Naive thymus-derived CD4-positive, alpha-beta T cell (primary cell): ENCODE measurements at regions not wholly inside any gene's neighbourhood (a gene's known extent, or its start where the extent isn't known, plus 50 kb on each side); places are given as distances from the start of the nearest gene placed in this dataset.
A peak's percentile ranks its signal among the peaks of the same experiment; 100 is the strongest.

Experiments
- ATAC-seq: fragments of 150-1000 bp; cut with Tn5 transposase; 2 replicates; pipeline ENCODE4 v1.10.0; 2021; ENCODE audit warnings: mild to moderate bottlenecking, moderate library complexity
- CTCF ChIA-PET: fragments of 350-600 bp; sonication (Branson Sonifier 250); formaldehyde crosslinking; loops from one replicate; lab custom pipeline; 2021; ENCODE audit warnings: antibody characterized with exemption; lab: Charles Lee
- POLR2A ChIA-PET: fragments of 350-600 bp; sonication (Branson Sonifier 250); formaldehyde crosslinking; loops from one replicate; lab custom pipeline; 2021; ENCODE audit warnings: antibody characterized with exemption, inconsistent platforms; lab: Charles Lee
- DNase-seq, 9 donors: peaks; one replicate each; pipeline versions ENCODE4 v3.0.0 to v3.0.0-alpha.2; 2020 to 2022; ENCODE audit warnings: mixed read lengths in 1 of 9
- H3K27ac ChIP-seq: one replicate; pipeline ENCODE4 v1.7.0; 2013; ENCODE audit warnings: mild to moderate bottlenecking, low read depth, low read length, moderate library complexity
- H3K27me3 ChIP-seq, 2 donors: one replicate each; pipeline ENCODE4 v1.7.0; 2013; ENCODE audit warnings: low read length in 2 of 2, mild to moderate bottlenecking in 2 of 2, moderate library complexity in 2 of 2; ENCODE audit not compliant: control insufficient read depth in 2 of 2, insufficient read depth in 2 of 2
- H3K36me3 ChIP-seq, 3 experiments: 1 replicate in 2 of 3; 2 replicates in 1 of 3; pipeline ENCODE4 v1.7.0; 2013; ENCODE audit warnings: low read length in 3 of 3, mild to moderate bottlenecking in 3 of 3, moderate library complexity in 1 of 3; ENCODE audit not compliant: insufficient read depth in 3 of 3, control insufficient read depth in 2 of 3
- H3K4me1 ChIP-seq, 2 donors: one replicate each; pipeline ENCODE4 v1.7.0; 2013; ENCODE audit warnings: low read length in 2 of 2, mild to moderate bottlenecking in 2 of 2, moderate library complexity in 1 of 2; ENCODE audit not compliant: control insufficient read depth in 2 of 2, insufficient read depth in 2 of 2
- H3K4me3 ChIP-seq: 2 replicates; pipeline ENCODE4 v1.7.0; 2013; ENCODE audit warnings: mild to moderate bottlenecking, low read length
- H3K9me3 ChIP-seq, 3 experiments: 1 replicate in 2 of 3; 2 replicates in 1 of 3; pipeline ENCODE4 v1.7.0; 2013; ENCODE audit warnings: low read length in 3 of 3; ENCODE audit not compliant: control insufficient read depth in 2 of 3
- H3K27ac Mint-ChIP-seq, 9 donors: one replicate each; pipeline ENCODE4 v1.8.0; 2020 to 2022; ENCODE audit warnings: mixed read lengths in 9 of 9, mild to moderate bottlenecking in 8 of 9, moderate library complexity in 5 of 9, inconsistent platforms in 2 of 9
- H3K27me3 Mint-ChIP-seq, 5 donors: one replicate each; pipeline ENCODE4 v1.8.0; 2021 to 2022; ENCODE audit warnings: mixed read lengths in 5 of 5, mild to moderate bottlenecking in 1 of 5
- H3K36me3 Mint-ChIP-seq, 5 donors: one replicate each; pipeline ENCODE4 v1.8.0; 2020 to 2022; ENCODE audit warnings: mixed read lengths in 5 of 5, mild to moderate bottlenecking in 3 of 5, inconsistent platforms in 1 of 5
- H3K4me1 Mint-ChIP-seq, 7 donors: one replicate each; pipeline ENCODE4 v1.8.0; 2020 to 2022; ENCODE audit warnings: mixed read lengths in 7 of 7, mild to moderate bottlenecking in 3 of 7, inconsistent platforms in 1 of 7
- H3K4me3 Mint-ChIP-seq, 10 donors: one replicate each; pipeline ENCODE4 v1.8.0; 2020 to 2022; ENCODE audit warnings: mild to moderate bottlenecking in 10 of 10, mixed read lengths in 10 of 10, moderate library complexity in 6 of 10, inconsistent platforms in 2 of 10
- H3K9me3 Mint-ChIP-seq, 11 donors: one replicate each; pipeline ENCODE4 v1.8.0; 2020 to 2022; ENCODE audit warnings: mixed read lengths in 11 of 11, mild to moderate bottlenecking in 4 of 11, inconsistent platforms in 1 of 11, moderate library complexity in 1 of 11
- intact Hi-C, 2 donors: fragments of 100-400 bp; cut with micrococcal nuclease; formaldehyde crosslinking; loops; one replicate each; pipeline ENCODE4 v1.15.1; 2023

DNA sequence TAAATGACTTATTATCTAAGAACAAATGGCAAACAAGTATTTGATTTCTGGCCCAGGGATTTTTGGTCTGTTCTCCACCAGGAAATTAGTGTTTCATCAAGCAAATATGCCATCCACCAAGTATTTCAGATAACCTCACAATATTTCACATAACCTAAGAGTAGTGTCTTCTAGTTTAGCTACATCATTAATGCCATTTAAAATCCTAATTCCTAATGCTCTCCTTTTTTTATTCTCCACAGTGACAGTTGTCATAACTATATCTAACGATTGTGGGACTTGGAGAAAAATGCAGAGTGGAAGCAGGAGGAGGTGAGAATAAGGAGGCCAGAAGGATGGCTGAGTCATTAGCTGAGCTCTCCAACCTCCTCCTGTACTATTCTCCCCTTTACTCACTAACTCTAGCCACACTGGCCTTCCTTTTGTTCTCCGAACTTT lies 58.5 kb upstream of the CTLA4 start:
- Mint-ChIP-seq H3K27ac (peak overlapping the region in 4 of 9 donors; percentile 15 to 76 (median 40)), H3K27me3 (peaks cover 0 to 2% (median 0%) of the 10 kb centered on the region in 5 donors), H3K36me3 (peaks cover 0 to 17% (median 0%) of the 10 kb centered on the region in 5 donors), H3K4me3 (peak overlapping the region in 2 of 10 donors; percentile 1 to 2), H3K9me3 (peaks cover 0 to 17% (median 6%) of the 10 kb centered on the region in 11 donors), H3K4me1 (peaks cover 33 to 90% (median 84%) of the 10 kb centered on the region in 7 donors)
- Histone ChIP-seq H3K27me3 (no peaks in the 10 kb centered on the region), H3K4me1 (peaks cover 33 to 40% of the 10 kb centered on the region in 2 donors), H3K27ac (no peak overlapping the region), H3K9me3 (no peaks in the 10 kb centered on the region), H3K4me3 (no peak overlapping the region), H3K36me3 (no peaks in the 10 kb centered on the region)
- ATAC-seq (no peak), DNase-seq (no peak)
- POLR2A ChIA-PET: interaction anchor here (0.5 to 2.0 kb wide), 7 partner anchors 58 to 198 kb away, joined by 3 to 9 read pairs (median 4); partner anchors contain the start of genes CD28 and CTLA4
- CTCF ChIA-PET: no interaction called here
- intact Hi-C loops: no loop called here

GRCh38 chr2:203809991-203810510 lies 57.5 kb upstream of the CTLA4 start:
- H3K27ac Mint-ChIP-seq: peak overlapping the region in 7 of 9 donors; percentile 9 to 76 (median 36)
- H3K4me3 ChIP-seq: no peak overlapping the region
- H3K4me1 ChIP-seq: peaks cover 27 to 30% of the 10 kb centered on the region in 2 donors
- H3K27ac ChIP-seq: no peak overlapping the region
- H3K4me1 Mint-ChIP-seq: peaks cover 33 to 91% (median 84%) of the 10 kb centered on the region in 7 donors
- H3K4me3 Mint-ChIP-seq: no peak overlapping the region
- H3K36me3 Mint-ChIP-seq: peaks cover 0 to 13% (median 0%) of the 10 kb centered on the region in 5 donors
- CTCF ChIA-PET: interaction anchor here (0.6 kb wide), 1 partner anchor 32 kb away, joined by 3 read pairs; no protein-coding TSS in a partner anchor
- H3K9me3 ChIP-seq: no peaks in the 10 kb centered on the region
- DNase-seq (no peak), ATAC-seq (no peak)
- no peaks in the 10 kb centered on the region for H3K27me3 ChIP-seq
- intact Hi-C loops: loop anchor here (5.0 to 10.0 kb wide), 4 partner anchors 525 to 975 kb away; partner anchors contain the start of genes CARF (in 1 of the 2), ICA1L (in 1 of the 2) and WDR12 (in 1 of the 2)
- peaks cover 0 to 12% (median 3%) of the 10 kb centered on the region in 11 donors for H3K9me3 Mint-ChIP-seq
- POLR2A ChIA-PET: interaction anchor here (0.6 to 1.9 kb wide), 7 partner anchors 11 to 1140 kb away, joined by 3 to 8 read pairs (median 3); no protein-coding TSS in a partner anchor
- no peaks in the 10 kb centered on the region for H3K36me3 ChIP-seq
- peaks cover 0 to 2% (median 0%) of the 10 kb centered on the region in 5 donors for H3K27me3 Mint-ChIP-seq

DNA sequence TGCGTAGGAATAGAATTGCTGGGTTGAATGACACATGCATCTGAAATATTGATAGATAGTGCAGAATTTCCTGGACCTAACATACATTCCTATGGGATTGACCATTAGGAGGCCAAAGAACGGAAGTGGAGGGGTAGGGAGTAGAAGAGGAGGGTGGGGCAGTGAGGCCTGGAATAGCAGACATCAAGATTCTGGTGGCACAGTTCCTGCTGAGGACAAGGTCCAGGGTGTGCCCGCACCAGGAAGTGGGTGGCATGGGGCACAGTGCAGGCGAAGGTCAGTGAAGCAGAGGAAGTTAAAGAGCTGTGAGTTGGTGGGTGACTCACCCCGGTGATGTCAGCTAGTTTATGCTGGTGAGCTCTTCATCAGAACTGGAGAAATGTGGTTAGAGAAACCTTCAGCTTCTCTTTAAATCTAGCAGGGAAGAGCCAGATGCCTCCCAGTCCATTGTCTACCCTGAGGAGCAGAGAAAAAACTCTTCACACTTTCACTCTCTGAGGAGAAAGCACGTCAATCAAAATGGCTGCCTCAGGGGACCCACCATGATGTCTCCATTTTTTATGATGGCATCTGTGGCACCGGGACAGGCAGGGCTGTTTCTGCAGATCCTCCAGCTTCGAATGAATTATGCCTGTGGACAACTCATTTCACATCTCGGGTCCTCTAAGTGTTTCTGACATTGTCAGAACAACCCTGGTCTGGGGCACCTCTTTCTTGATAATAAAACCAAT lies 55.9 kb upstream of the CTLA4 start:
- peaks cover 33 to 82% (median 74%) of the 10 kb centered on the region in 7 donors for H3K4me1 Mint-ChIP-seq
- CTCF ChIA-PET: interaction anchor here (0.5 to 5.5 kb wide), 7 partner anchors 29 to 327 kb away, joined by 3 to 34 read pairs (median 3); no protein-coding TSS in a partner anchor
- H3K36me3 ChIP-seq: no peaks in the 10 kb centered on the region
- H3K27me3 Mint-ChIP-seq: peaks cover 0 to 6% (median 0%) of the 10 kb centered on the region in 5 donors
- H3K4me1 ChIP-seq: peaks cover 30 to 33% of the 10 kb centered on the region in 2 donors
- peaks cover 0 to 4% (median 0%) of the 10 kb centered on the region in 5 donors for H3K36me3 Mint-ChIP-seq
- H3K4me3 ChIP-seq: no peak overlapping the region
- H3K9me3 ChIP-seq: no peaks in the 10 kb centered on the region
- no peaks in the 10 kb centered on the region for H3K27me3 ChIP-seq
- DNase-seq: peak in 5 of 9 donors; percentile 3 to 67 (median 14)
- H3K27ac Mint-ChIP-seq: peak overlapping the region; percentile 9 to 85 (median 72)
- H3K9me3 Mint-ChIP-seq: peaks cover 0 to under 1% (median 0%) of the 10 kb centered on the region in 11 donors
- intact Hi-C loops: loop anchor here (1.0 to 10.0 kb wide), 5 partner anchors 70 to 977 kb away; partner anchors contain the start of genes CARF (in 1 of the 2), ICA1L (in 1 of the 2) and WDR12 (in 1 of the 2)
- POLR2A ChIA-PET: interaction anchor here (0.9 to 1.5 kb wide), 4 partner anchors 13 to 105 kb away, joined by 3 read pairs; no protein-coding TSS in a partner anchor
- H3K4me3 Mint-ChIP-seq: peak overlapping the region in 8 of 10 donors; percentile 1 to 73 (median 48)
- peak; percentile 92 for ATAC-seq
- H3K27ac ChIP-seq: no peak overlapping the region

GRCh38 chr2:203812294-203813221 lies 55.0 kb upstream of the CTLA4 start:
- Mint-ChIP-seq H3K4me3 (peak overlapping the region in 2 of 10 donors; percentile 31 to 54), H3K36me3 (peaks cover 0 to 4% (median 0%) of the 10 kb centered on the region in 5 donors), H3K9me3 (no peaks in the 10 kb centered on the region), H3K4me1 (peaks cover 33 to 78% (median 72%) of the 10 kb centered on the region in 7 donors), H3K27me3 (peaks cover 0 to 6% (median 0%) of the 10 kb centered on the region in 5 donors), H3K27ac (peak overlapping the region in 7 of 9 donors; percentile 6 to 79 (median 38))
- no peaks in the 10 kb centered on the region for H3K36me3 ChIP-seq
- intact Hi-C loops: loop anchor here (5.0 to 10.0 kb wide), 4 partner anchors 528 to 978 kb away; partner anchors contain the start of genes CARF (in 1 of the 2), ICA1L (in 1 of the 2) and WDR12 (in 1 of the 2)
- H3K27me3 ChIP-seq: no peaks in the 10 kb centered on the region
- H3K4me1 ChIP-seq: peaks cover 30 to 33% of the 10 kb centered on the region in 2 donors
- no peaks in the 10 kb centered on the region for H3K9me3 ChIP-seq
- ChIA-PET CTCF (interaction anchor here (0.8 to 7.8 kb wide), 12 partner anchors 8 to 587 kb away, joined by 3 to 136 read pairs (median 11); no protein-coding TSS in a partner anchor), POLR2A (interaction anchor here (0.9 to 2.9 kb wide), 7 partner anchors 7 to 105 kb away, joined by 3 to 13 read pairs (median 3); partner anchors contain the start of gene CD28)
- H3K4me3 ChIP-seq: no peak overlapping the region
- ATAC-seq (no peak), DNase-seq (no peak)
- no peak overlapping the region for H3K27ac ChIP-seq

DNA sequence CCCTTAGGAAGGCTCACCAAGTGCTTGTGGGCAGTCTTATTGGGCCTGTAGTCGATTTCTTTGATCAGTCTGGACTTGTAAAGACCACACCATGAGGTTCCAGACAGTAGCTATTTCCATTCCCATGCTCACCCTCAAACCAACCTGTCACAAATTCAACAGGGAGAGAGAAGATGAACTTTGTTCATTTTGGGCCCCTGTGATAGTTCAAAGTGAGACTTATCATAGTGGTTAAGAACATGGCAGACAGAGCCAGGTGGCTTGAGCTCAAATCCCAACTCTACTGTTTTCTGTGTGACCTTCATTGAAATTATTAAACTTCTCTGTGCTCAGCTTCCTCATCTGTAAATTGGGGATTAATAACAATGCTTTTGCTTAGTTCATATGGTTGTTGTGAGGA lies 53.9 kb upstream of the CTLA4 start:
- no peaks in the 10 kb centered on the region for H3K9me3 ChIP-seq
- Mint-ChIP-seq H3K27ac (peak overlapping the region in 4 of 9 donors; percentile 50 to 59 (median 58)), H3K4me1 (peaks cover 33 to 67% (median 63%) of the 10 kb centered on the region in 7 donors), H3K9me3 (no peaks in the 10 kb centered on the region), H3K27me3 (peaks cover 0 to 6% (median 0%) of the 10 kb centered on the region in 5 donors), H3K36me3 (peaks cover 0 to 4% (median 0%) of the 10 kb centered on the region in 5 donors), H3K4me3 (peak overlapping the region in 2 of 10 donors; percentile 26 to 76)
- H3K4me1 ChIP-seq: peaks cover 29 to 30% of the 10 kb centered on the region in 2 donors
- DNase-seq (no peak), ATAC-seq (no peak)
- ChIA-PET CTCF (interaction anchor here (0.6 to 7.8 kb wide), 14 partner anchors 10 to 957 kb away, joined by 3 to 136 read pairs (median 6); no protein-coding TSS in a partner anchor), POLR2A (interaction anchor here (0.9 to 2.9 kb wide), 7 partner anchors 8 to 107 kb away, joined by 3 to 13 read pairs (median 5); partner anchors contain the start of gene CD28)
- no peak overlapping the region for H3K4me3 ChIP-seq
- no peaks in the 10 kb centered on the region for H3K27me3 ChIP-seq
- H3K36me3 ChIP-seq: no peaks in the 10 kb centered on the region
- intact Hi-C loops: loop anchor here (2.0 to 10.0 kb wide), 7 partner anchors 55 to 979 kb away; partner anchors contain the start of genes CARF (in 1 of the 2), ICA1L (in 1 of the 2) and WDR12 (in 1 of the 2)
- H3K27ac ChIP-seq: no peak overlapping the region
